ENCODE measurements at regions not wholly inside any gene's neighbourhood (a gene's known extent, or its start where the extent isn't known, plus 50 kb on each side); places are given as distances from the start of the nearest gene placed in this dataset.

DNA sequence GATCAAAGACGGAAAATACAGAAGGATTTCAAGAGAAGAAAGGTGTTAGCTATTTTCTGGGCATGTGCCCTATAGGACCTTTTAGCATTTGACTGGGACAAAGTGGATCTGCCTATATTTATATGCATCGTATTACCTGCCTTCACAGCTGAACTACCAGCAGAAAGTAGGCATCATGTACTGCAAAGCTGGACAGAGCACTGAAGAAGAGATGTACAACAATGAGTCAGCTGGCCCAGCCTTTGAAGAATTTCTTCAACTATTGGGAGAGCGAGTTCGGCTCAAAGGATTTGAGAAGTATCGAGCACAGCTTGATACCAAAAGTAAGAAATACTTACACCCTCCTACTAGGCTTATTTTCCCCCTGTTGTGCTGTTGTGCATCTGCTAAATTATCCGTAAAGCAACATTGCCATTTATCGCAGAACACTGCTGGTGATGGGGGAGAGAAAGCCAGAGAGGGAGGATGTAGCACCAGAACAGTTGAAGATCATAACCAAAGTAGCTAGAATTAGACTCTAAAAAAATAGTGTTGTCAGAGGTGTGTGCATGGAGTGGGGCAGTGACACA lies 282.0 kb upstream of the RGS6 start:
- no peak for DNase-seq

- DNase-seq, result no peak
These were observed 281.0 kb upstream of the RGS6 start for GRCh38 chr14:71651228-71651627.

- DNase-seq, result no peak
These were observed 279.9 kb upstream of the RGS6 start for GRCh38 chr14:71652368-71652767.

DNA sequence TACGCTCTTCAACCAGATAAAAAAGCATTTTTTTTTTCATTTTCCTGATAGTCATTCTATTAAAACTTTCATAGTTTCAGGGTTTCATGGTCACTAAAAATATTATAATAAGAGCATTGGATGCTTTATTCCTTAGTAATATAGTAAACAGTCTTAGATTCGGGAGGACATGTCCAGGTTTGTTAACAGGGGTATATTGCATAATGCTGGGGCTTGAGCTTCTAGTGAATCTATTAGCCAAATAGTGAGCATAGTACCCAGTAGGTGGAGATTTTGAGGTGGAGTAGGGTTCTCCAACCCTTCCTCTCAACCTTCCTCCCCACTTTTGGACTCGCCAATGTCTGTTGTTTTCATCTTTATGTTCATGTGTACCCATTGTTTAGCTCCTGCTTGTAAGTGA lies 277.4 kb upstream of the RGS6 start:
- no peak for DNase-seq

GRCh38 chr14:71658261-71658860 lies 273.9 kb upstream of the RGS6 start:
- DNase-seq, result peak; percentile 24

DNA sequence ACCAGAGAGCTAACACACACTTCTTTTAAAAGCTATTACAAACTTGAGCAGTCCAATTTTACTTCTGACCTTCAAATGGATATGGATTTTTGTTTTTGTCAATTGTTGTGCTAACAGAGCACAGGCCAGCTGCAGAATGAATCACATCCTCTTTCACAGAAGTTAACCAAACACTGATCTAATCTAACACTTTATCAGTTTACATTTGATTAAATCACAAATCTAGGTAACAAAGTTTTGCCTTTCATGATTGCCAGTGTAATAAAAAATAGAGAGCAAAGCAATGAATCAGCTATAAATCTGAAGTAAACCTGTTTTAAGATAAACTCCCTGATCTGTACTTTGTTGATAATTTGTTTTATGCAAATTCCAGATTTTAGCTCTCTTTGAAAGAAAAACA lies 273.1 kb upstream of the RGS6 start:
- no peak for DNase-seq

GRCh38 chr14:71661441-71661840 lies 270.8 kb upstream of the RGS6 start:
- DNase-seq, result peak; percentile 67

GRCh38 chr14:71662291-71662790 lies 269.9 kb upstream of the RGS6 start:
- DNase-seq, result no peak

DNA sequence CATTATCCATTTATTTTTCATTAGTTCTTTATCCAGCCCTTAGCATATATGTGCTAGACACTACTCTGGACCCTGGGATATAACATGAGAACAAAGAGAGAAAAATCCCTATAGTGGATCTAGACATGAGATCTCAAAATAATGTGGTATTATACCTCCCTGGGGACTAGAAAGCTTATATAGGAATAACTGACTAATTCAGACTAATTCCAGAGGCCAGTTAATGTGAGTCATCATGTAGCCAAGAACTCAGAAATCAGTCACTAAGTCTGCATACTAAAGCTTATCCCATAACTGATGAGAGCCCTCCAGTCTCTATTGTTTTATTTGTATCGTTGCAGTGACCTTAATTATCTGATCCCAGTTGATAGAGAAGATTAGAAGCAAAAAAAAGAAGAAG lies 267.1 kb upstream of the RGS6 start:
- no peak for DNase-seq

DNA sequence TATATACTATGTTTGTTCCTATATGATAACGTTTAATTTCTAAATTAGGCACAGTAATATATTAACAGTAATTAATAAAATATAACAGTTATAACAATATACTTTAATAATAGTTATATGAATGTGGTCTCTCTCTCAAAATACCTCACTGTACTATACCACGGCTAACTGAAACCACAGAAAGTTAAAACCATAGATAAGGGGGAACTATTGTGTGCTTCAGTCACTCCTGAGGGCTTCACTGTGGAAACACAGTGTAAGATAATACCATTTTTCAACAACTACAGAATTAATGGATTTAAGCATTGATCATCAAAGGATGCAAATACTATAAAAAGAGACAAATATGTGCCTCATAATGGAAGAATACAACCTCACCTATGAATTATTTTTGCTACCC lies 266.4 kb upstream of the RGS6 start:
- no peak for DNase-seq

DNA sequence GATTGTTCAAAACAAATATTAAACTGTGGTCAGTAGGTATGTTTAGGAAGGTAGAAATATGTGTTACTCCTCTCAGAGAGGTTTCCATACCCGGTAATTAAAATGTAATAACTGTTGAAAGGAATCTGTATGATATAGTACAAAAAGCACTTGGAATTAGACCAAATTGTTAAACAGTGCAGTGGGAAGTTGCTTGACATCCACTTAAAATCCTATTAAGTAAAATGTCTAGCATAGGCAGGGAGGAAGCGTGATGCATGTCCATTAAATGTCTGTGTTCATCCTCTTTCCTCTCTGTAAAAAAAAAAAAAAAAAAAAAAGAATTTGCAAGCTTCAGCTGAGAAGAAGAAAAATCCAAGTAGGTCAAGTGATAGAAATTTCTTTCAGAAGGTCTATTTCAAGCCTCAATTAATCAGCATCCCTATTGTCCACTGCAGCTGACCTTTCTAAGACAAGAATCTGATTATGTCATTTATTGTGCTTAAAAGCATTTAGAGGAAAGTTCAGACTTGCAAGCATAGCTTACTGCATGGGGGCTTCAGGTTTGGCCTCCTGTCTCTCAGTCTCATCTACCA lies 265.6 kb upstream of the RGS6 start:
- DNase-seq, result no peak

- DNase-seq, result no peak
These were observed 263.9 kb upstream of the RGS6 start for GRCh38 chr14:71668186-71668912.

- no peak for DNase-seq
These were observed 259.6 kb upstream of the RGS6 start for GRCh38 chr14:71672596-71672995.

GRCh38 chr14:71675126-71675899 lies 256.9 kb upstream of the RGS6 start:
- DNase-seq, result no peak

- no peak for DNase-seq
These were observed 256.3 kb upstream of the RGS6 start for GRCh38 chr14:71675900-71676287.

GRCh38 chr14:71680736-71681387 lies 251.4 kb upstream of the RGS6 start:
- no peak for DNase-seq

GRCh38 chr14:71682337-71682736 lies 249.9 kb upstream of the RGS6 start:
- DNase-seq, result no peak

- no peak for DNase-seq
These were observed 247.9 kb upstream of the RGS6 start for GRCh38 chr14:71684323-71684722.

DNA sequence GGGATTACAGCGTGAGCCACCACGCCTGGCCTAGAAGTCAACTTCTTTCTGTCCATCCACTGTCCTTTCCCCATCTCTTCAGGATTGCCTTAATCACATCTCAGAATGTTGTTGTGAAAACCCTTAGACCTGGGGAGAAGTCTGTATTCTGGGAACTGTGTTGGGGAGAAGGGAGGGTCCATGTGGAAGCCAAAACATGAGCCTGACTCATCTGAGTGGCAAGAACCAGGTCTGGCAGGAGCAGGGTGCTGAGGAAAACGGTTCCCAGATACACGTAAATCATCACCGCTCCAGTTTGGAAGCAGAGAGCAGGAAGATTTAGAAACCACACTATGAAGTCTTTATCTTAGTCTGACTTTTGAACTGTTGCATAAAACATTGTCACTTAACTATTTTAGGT lies 245.6 kb upstream of the RGS6 start:
- no peak for DNase-seq

- DNase-seq, result no peak
These were observed 244.9 kb upstream of the RGS6 start for GRCh38 chr14:71687166-71687831.

GRCh38 chr14:71688576-71688975 lies 243.7 kb upstream of the RGS6 start:
- DNase-seq, result no peak

GRCh38 chr14:71690478-71690877 lies 241.8 kb upstream of the RGS6 start:
- DNase-seq, result no peak
